Stimulated activated CD8-positive, alpha-beta memory T cell treated with anti-CD3 and anti-CD28 coated beads, Interleukin-4, amount 100 ng/mL, for 1 hour (primary cell): ENCODE measurements at regions not wholly inside any gene's neighbourhood (a gene's known extent, or its start where the extent isn't known, plus 50 kb on each side); places are given as distances from the start of the nearest gene placed in this dataset.
"Not testable (repeated sequence)": the region's sequence is repeated elsewhere in the genome, so short reads cannot be mapped to it uniquely, and the experiment has no call there.

Experiments used
- DNase-seq, 2 donors: peaks; one replicate each; pipeline ENCODE4 v3.0.0-alpha.2; 2020; ENCODE audit warnings: low read depth in 2 of 2, low spot score in 1 of 2

DNA sequence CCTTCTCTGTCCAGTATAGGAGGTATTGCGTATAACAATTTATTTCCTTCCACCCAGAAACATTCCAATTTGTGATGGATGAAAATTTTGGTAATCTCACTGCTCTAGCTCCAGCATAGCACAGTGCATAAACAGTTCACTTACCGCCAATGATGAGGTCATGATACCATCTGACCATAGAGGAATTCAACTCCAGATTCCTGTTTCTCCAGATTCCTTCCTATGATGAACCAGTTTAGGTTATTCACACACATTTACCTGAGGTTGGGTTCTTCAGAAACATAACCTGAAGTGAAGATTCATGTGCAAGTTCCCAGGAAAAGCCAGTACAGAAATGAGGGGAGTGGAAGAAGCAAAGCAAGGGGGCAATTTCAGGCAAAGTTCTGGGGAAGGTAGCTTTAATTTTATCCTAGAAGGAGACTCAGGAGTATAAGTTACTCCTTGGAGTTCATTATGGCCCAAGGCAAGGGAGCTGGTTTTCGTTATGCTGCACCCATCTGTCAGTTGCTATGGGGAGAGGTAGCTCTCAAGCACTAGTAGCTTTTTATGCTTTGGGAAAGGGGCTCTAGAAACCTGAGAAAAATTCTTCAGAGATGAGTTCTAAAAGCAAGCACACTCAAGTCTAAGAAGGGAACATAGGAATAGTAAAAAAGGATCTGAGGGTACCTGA lies 121.6 kb downstream of the CASP12 start:
- no peak for DNase-seq

DNA sequence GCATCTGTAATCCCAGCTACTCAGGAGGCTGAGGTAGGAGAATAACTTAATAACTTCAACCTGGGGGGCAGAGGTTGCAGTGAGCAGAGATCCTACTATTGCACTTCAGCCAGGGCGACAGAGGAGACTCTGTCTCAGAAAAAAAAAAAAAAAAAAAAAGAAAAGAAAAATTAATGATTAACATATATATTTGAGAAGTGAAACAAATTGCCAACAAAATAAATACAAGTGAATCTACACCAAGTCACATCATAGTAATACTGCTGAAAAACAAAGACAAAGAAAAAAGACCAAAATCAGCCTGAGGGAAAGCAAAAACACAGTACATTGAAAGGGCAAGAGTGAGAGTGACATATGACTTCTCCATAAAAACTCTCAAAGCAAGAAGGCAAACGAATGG lies 123.7 kb downstream of the CASP12 start:
- DNase-seq: no peak

DNA sequence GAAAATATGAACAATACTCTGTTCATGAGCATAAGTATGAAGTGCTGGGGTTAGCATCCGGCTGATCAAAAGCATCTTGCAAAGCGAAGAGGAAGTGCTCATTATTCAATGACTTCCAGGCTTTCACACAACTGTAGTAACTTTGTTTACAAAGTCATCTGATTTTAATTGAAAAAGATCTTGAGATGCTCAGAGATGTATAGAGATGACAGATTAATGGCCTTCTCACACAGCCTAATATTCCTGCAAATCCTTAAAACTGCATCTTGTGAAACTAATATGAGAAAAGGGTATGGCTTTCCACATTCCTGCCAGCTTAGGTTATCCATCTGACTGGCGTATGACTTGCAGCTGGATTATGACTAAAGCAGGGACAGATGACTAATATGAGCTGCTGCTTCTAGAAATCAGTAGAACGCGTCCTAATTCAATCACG lies 125.4 kb downstream of the CASP12 start:
- no peak for DNase-seq

DNA sequence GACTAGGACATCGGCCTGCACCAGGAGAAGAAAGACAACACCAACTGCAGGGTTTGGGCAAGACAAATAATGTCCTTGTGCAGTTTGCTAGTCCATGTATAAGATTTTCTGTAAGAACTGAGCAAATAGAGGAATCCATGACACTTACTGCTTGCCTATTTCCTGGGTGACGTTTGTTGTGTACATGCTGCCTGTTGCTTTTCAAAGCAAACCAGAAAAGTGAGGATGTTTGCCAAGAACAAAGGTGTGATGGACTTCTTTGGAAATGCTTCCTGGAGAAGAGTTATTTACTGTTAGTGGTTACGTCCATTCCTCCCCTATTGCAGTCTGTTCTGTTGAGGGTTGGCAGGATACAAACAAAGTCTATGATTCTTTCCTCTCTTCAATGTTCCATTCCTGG lies 126.5 kb downstream of the CASP12 start:
- DNase-seq: no peak

DNA sequence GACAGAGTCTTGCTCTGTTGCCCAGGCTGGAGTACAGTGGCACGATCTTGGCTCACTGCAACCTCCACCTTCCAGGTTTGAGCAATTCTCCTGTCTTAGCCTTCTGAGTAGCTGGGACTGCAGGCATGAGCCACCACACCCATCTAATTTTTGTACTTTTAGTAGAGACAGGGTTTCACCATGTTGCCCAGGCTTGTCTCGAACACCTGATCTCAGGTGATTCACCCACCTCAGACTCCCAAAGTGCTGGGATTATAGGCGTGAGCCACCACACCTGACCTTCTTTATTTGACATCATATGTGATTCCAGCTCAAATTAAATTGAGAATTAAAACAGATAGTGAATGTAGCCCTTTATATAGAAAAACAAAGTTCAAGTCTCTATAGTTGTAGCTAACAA lies 127.2 kb downstream of the CASP12 start:
- DNase-seq: not testable (repeated sequence)

DNA sequence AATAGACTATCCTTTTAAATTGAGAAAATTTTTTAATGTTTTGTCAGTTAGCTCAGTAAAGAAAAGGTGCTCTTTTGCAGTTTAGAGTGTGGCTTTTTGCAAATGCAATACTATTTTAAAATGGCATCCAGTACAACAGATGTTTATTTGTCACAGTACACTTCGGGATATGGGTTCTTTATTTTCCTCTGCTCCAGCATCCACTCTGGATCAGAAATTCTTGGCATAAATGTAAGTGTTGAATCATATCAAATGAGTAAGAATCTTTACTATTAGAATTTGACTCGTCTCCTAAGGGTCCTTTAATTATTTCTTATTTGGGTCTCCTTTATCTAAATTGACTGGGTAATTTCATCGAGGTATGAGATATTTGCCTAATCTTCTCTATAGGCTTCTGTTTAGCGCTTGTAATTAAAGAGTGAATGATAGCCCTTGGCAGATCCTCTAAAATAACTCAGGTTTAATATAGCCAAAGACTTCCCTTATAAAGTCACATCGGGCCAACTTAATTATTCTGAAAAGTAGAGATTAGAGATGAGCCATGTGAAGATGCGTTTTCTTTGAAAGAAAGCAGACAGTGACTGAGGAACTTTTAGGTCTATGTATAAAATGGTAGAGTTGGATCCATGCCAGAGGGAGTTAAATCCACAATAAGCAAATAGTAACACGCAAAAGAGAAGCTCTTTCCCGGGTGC lies 132.7 kb downstream of the CASP12 start:
- no peak for DNase-seq

DNA sequence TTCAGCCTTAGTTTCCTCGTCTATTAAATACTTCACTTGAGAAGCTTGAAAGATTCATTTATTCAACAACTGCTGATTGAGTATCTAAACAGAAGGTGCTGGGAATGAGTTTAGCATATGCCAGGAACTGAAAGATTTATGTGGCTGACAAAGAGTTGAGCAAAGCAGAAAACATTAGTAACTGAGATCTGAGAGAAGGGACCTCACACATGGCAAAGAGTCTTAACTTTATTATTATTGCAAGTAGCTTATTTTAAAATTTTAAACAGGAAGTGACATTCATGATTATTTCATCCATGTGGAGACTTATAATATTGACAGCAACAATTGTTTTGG lies 133.6 kb downstream of the CASP12 start:
- no peak for DNase-seq

DNA sequence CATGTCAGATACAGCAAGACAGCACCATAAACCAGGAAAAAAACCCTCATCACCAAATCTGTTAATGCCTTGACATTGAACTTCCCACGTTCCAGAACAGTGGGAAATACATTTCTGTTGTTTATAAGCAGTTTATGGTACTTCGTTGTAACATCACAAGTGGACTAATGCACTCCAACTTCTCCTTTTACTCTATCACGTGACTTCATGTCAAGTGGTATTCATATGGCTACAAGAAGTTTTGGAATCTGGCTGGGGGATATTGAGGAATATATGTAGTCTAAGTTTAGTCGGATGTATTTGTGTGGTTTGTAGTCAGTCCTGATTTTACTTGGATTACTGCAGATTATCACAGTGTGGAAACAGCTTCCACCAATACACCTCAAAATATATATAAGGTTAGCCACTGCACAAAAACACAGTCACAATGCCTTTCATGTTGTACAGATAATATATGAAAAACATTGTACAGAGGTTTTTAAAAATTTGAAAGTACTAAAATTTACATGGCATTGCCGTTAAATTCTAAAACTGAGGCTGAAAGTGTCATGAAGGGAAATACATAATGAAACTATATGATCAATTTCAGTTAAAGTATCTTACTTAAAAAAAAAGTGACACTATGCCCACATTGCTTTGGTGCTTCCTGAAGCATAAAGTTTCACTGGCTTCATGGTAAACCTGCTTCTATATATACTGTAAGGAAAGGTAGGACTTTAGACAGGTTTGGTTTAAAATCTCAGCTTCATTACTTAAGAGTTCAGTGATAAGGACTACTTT lies 134.1 kb downstream of the CASP12 start:
- no peak for DNase-seq

DNA sequence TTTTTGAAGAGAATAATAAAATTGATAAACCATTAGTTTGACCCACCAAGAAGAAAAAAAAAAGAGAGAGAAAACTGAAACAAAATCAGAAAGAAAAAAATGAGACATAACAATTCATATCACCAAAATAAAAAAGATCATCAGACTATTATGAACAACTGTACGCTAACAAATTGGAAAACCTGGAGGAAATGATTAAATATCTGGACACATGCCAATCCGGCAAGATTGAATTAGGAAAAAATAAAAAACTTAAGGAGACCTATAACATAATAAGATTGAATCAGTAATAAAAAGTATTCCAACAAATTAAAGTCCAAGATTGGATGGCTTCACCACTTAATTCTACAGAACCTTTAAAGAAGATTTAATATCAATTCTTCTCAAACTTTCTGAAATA lies 136.7 kb downstream of the CASP12 start:
- no peak for DNase-seq

DNA sequence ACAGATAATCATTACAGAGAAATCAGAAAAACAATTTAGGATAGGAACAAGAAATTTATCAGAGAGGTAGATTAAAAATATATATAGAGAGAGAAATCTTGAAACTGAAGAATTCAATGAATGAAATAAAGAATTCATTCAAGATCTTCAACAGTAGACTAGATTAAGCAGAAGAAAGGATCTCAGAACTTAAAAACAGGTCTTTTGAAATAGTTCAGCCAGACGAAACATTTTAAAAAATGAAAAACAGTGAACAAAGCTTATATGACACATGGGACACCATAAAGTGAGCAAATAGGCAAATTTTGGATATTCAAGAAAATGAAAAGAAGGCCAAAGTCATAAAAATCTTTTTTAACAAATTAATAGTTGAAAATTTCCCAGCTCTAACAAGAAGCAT lies 138.8 kb downstream of the CASP12 start:
- no peak for DNase-seq

DNA sequence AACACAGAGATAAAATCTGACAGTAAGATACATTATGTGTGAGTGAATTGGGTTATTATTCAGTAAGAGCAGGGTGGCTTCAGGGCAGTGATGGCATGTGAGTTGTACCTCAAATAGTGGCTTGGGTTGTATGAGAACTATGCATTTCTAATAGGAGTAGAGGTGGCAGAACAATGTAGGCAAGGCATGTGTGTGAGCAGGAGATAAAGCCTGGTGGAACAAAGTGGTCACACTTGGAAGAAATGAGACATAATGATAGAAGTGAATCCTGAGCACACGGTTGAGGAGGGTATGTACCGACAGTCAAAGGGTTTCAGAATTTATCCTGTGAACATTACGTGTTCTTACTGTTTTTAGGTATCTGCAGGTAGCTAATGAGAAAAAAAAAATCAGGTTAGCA lies 159.3 kb downstream of the CASP12 start:
- DNase-seq: no peak

DNA sequence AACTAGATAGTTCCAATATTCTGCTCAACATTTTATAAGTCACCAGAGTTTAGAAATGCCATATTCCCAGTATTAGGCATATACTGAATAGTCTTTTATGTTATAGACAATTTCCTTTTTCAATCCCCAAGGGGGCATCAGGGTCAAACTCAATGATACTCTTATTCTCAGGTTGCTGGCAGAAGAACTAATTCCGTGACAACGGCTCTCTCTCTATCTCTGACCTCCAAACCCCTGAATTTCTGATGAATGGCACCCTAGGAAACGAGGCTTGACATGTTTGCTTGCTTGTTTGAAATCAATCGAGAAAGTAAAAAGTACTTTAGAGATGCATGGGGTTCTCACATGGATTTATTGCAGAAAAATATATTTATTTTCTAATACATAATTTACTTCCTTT lies 160.1 kb downstream of the CASP12 start:
- DNase-seq: no peak

DNA sequence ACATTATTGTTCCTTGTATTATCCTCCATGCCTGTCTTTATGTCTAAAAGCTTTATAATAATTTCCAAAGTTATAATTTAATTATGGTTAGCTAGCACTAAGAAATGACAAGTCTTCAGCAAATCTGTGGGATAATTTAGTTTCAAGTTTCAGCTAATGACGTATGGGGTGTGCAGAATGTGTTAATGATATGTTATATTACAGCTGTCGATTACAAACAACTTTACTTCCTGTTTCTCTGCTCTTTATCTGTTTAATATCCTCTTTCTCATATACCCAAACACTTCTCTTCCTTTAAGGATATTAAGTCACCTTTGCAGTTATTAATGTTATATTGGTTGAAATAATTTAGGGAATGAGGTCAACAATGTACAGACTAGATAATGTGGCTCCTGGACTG lies 161.8 kb downstream of the CASP12 start:
- no peak for DNase-seq

DNA sequence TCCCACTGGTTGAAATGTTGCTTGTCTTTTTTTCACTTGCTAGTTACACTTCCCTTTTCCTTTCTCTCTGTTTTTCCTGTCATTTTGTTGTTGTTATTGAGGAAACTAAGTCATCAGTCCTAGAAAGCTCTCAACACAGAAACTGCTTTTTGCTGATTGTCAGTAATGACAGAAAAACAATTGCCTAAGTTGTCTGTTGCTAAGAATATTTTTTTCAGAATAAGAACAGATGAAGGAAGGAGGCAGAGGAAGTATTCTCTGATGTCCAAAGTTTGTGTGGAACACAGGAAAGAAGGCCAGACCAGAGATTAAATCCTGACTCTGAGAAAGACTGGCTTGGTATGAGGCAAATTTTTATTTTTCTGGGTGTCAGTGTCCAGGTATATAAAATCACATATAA lies 163.3 kb downstream of the CASP12 start:
- DNase-seq: no peak

DNA sequence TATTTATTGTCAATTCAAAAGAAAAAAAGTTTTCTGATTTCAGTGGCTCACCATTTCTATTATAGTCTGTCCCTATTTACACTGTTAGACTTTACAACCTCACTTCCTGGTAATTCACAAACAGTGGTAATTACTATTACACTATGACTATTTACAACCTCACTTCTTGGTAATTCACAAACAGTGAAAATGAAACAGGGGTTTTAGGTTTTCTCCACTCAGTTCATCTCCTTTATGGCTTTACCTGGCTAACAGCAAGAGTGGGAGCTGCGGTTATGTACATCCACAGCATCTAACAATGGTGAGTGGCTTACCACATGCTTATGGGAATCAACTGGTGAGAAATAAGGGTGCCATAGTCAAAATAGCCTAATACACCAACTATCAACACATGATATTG lies 166.4 kb downstream of the CASP12 start:
- DNase-seq: no peak

DNA sequence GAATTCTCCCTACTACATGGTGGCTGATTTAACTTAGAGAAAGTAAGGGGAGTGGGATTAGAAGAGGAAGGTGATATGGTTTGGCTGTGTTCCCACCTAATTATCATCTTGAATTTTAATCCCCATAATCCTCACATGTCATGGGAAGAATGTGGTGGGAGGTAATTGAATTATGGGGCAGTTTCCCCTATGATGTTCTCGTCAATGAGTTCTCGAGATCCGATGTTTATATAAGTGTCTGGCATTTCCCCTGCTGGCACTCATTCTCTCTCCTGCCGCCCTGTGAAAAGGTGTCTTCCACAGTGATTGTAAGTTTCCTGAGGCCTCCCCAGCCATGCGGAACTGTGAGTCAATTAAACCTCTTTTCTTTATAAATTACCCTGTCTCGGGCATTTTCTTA lies 169.3 kb downstream of the CASP12 start:
- no peak for DNase-seq

DNA sequence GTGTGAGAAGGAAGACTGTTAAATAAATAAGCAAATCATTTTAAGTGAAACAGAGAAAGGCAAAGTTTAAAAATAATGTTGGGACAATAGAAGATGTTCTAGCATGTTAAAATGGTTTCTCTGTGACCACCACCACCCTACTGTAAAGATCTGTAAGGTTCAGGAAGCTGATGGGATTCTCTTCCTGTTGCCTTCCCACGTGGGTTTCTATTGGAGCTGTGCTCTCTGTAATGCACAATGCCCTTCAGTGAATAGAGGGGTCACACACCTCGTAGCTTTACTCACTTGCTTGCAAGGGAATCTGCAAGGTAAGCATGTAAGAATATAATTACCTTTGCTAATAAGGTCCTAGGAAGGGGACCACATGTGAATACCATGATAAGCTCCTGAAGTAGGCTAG lies 170.5 kb downstream of the CASP12 start:
- no peak for DNase-seq

DNA sequence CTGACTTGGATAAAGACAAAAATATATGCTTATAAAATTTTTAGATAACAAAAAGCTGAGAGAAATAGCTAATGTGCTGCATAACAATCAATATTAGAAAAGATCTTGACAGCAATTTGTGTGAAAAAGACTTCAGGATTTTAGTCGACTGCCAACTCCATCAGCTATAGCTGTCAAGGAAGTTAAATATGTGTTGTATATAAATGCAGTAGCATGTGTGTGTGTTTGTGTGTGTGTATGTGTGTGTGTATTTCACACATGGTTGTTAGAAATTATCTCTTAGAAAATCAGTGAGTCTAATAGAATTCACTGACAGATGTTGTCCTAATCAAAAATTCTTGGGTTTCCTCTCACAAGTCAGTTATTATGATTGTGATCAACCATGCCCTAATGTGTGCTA lies 171.2 kb downstream of the CASP12 start:
- DNase-seq: no peak

DNA sequence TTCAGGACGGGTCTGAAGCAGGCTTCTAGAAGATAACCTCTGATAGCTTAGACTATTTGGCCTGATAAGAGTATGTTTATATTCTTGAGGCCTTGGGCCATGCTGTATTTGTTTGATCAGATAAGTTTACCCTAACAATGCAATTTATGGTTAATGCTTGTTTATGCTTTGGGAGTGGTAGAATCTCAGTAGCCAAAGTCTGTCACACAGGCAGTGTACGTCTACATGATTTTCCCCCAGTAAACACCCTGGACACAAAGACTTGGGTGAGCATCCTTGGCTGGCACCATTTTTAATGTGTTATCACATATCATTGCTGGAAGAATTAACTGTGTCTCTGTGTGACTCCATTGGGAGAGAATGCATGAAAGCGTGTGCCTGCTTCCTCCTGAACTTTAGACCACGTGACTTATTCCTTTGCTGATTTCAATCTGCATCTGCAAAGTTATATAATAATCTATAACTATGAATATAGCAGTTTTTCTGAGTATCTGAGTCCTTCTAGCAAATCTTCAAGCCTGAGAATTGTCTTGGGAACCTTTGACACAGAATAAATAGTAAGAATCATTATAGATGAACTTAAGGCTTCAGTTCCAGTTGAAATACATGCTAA lies 172.4 kb downstream of the CASP12 start:
- no peak for DNase-seq

DNA sequence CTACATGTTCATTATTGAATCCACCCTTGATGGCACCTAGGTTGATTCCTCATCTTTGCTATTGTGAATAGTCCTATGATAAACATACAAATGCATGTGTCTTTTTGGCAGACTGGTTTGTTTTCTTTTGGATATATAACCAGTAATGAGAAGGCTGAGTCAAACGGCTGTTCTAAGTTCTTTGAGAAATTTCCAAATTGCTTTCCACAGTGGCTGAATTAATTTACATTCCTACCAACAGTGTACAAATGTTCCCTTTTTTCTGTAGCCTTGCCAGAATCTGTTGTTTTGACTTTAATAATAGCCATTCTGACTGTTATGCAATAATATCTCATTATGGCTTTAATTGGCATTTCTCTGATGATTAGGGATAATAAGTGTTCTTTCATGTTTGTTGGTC lies 184.9 kb downstream of the CASP12 start:
- DNase-seq: no peak

DNA sequence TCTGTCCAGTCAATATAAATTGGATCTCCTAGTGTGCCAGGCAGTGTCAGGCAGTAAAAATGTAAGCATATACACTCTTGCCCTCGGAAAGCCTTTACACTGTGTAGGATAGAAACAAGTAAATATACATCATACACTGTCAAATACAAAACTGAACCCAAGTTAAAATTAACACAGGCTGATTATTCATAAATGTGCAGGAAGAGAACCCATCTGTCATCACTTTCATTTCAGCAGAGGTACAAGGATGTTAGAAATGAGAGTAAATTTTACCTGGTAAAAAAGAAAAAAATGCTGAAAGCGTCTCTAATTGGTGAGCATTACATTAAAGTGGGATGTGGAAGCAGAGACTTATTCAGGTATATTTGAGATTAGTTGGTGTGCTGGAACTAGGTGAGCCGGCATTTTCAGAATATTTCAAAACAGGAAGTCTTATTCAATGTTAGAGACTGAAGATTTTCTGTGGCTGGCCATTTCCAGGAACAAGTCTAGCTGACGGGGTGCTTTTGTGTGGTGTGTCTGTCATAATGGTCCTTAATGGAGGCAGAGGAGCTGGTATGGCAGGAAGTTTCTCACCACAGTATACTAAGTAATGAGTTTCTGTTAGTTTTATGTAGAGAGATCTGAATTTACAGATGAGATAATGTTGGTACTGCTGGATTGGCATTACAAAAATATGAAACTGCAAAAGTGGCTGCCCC lies 192.6 kb downstream of the CASP12 start:
- peak; percentile 21 to 40 for DNase-seq
